IMR-90 (cell line): ENCODE measurements at regions not wholly inside any gene's neighbourhood (a gene's known extent, or its start where the extent isn't known, plus 50 kb on each side); places are given as distances from the start of the nearest gene placed in this dataset.

Experiments used
- BHLHE40 ChIP-seq: fragments of 150-350 bp; IDR thresholded peaks from 2 replicates; pipeline ENCODE4 v1.6.1; 2016; ENCODE audit warnings: mild to moderate bottlenecking, low read depth, low read length
- CEBPB ChIP-seq: IDR thresholded peaks from 2 replicates; pipeline ENCODE4 v1.6.1; 2012; ENCODE audit warnings: low read depth, low read length, improper control_type of control experiment
- CTCF ChIP-seq: conservative IDR thresholded peaks from 2 replicates; pipeline ENCODE4 v1.5.1; 2012; ENCODE audit warnings: mild to moderate bottlenecking, low read depth, low read length, improper control_type of control experiment
- ELK1 ChIP-seq: fragments of 150-350 bp; IDR thresholded peaks from 2 replicates; pipeline ENCODE4 v1.6.1; 2016; ENCODE audit warnings: low read depth, mild to moderate bottlenecking, low read length, moderate library complexity, borderline replicate concordance
- FOS ChIP-seq: fragments of 150-350 bp; IDR thresholded peaks from 2 replicates; pipeline ENCODE4 v1.6.1; 2016; ENCODE audit warnings: low read depth, low read length
- MAFK ChIP-seq: IDR thresholded peaks from 2 replicates; pipeline ENCODE4 v1.6.1; 2012; ENCODE audit warnings: low read depth, low read length, improper control_type of control experiment
- MAZ ChIP-seq: IDR thresholded peaks from 2 replicates; pipeline ENCODE4 v1.6.1; 2012; ENCODE audit warnings: low read depth, mild to moderate bottlenecking, low read length, improper control_type of control experiment, moderate library complexity, borderline replicate concordance
- NFE2L2 ChIP-seq: fragments of 150-350 bp; IDR thresholded peaks from 2 replicates; pipeline ENCODE4 v1.6.1; 2016; ENCODE audit warnings: low read depth, mild to moderate bottlenecking, low read length
- POLR2A ChIP-seq: IDR thresholded peaks from 2 replicates; pipeline ENCODE4 v1.6.1; 2012; ENCODE audit warnings: mild to moderate bottlenecking, low read depth, low read length
- RAD21 ChIP-seq: IDR thresholded peaks from 2 replicates; pipeline ENCODE4 v1.6.1; 2012; ENCODE audit warnings: low read length, improper control_type of control experiment
- RCOR1 ChIP-seq: IDR thresholded peaks from 2 replicates; pipeline ENCODE4 v1.6.1; 2012; ENCODE audit warnings: mild to moderate bottlenecking, low read length, improper control_type of control experiment; ENCODE audit not compliant: insufficient replicate concordance
- RFX5 ChIP-seq: IDR thresholded peaks from 2 replicates; pipeline ENCODE4 v1.8.0; 2012; ENCODE audit warnings: low read depth, mild to moderate bottlenecking, low read length, moderate library complexity
- SMC3 ChIP-seq: fragments of 150-350 bp; IDR thresholded peaks from 2 replicates; pipeline ENCODE4 v1.6.1; 2016; ENCODE audit warnings: low read depth, mild to moderate bottlenecking, antibody characterized with exemption, low read length, moderate library complexity
- USF2 ChIP-seq: fragments of 150-350 bp; IDR thresholded peaks from 2 replicates; pipeline ENCODE4 v1.6.1; 2017; ENCODE audit warnings: mild to moderate bottlenecking, antibody characterized with exemption, low read length, low read depth

- TF ChIP-seq CTCF (no peak), POLR2A (no peak), USF2 (no peak), CEBPB (no peak), SMC3 (no peak), ELK1 (no peak), BHLHE40 (no peak), NFE2L2 (no peak), RFX5 (no peak), RAD21 (no peak), MAZ (no peak), MAFK (no peak), FOS (no peak), RCOR1 (no peak)
Observed at GRCh38 chr3:187518207-187518606, 150.0 kb downstream of the RTP4 start.
